HCT116 (cell line): ENCODE measurements at regions not wholly inside any gene's neighbourhood (a gene's known extent, or its start where the extent isn't known, plus 50 kb on each side); places are given as distances from the start of the nearest gene placed in this dataset.

Experiments
- EGR1 ChIP-seq: IDR thresholded peaks from 2 replicates; pipeline ENCODE4 v1.6.1; 2012; ENCODE audit warnings: low read depth
- EZH2 ChIP-seq: fragments of 200-600 bp; sonication (generic); IDR thresholded peaks from 2 replicates; pipeline ENCODE4 v1.6.1; 2017; ENCODE audit warnings: antibody characterized with exemption, mixed run types
- EZH2phosphoT487 ChIP-seq: fragments of 200-600 bp; IDR thresholded peaks from 2 replicates; pipeline ENCODE4 v1.6.1; 2018; ENCODE audit warnings: antibody characterized with exemption, borderline replicate concordance
- JUND ChIP-seq: IDR thresholded peaks from 2 replicates; pipeline ENCODE4 v1.6.1; 2012
- POLR2A ChIP-seq: IDR thresholded peaks from 2 replicates; pipeline ENCODE4 v1.7.0; 2011; ENCODE audit warnings: borderline replicate concordance; ENCODE audit not compliant: insufficient read depth, insufficient read length; ENCODE audit errors: extremely low read depth
- YY1 ChIP-seq: IDR thresholded peaks from 2 replicates; pipeline ENCODE4 v1.6.1; 2011; ENCODE audit warnings: low read length, low read depth, moderate library complexity, mild to moderate bottlenecking; ENCODE audit not compliant: insufficient replicate concordance; ENCODE audit errors: extremely low read depth
- TF ChIP-seq, protein P1 (sequence below), 3 experiments: fragments of 200-600 bp in 1 of 3; sonication (generic) in 1 of 3; IDR thresholded peaks in 2 of 3; conservative IDR thresholded peaks in 1 of 3; 2 replicates each; pipeline ENCODE4 v1.5.1; 2012 to 2017; ENCODE audit warnings: low read depth in 2 of 3, low read length in 2 of 3, antibody characterized with exemption in 1 of 3, borderline replicate concordance in 1 of 3, control low read depth in 1 of 3, mild to moderate bottlenecking in 1 of 3, mixed read lengths in 1 of 3, mixed run types in 1 of 3, moderate library complexity in 1 of 3; ENCODE audit not compliant: insufficient read depth in 1 of 3
- TF ChIP-seq, protein P2 (sequence below): IDR thresholded peaks from 2 replicates; pipeline ENCODE4 v1.6.1; 2012; ENCODE audit warnings: low read depth

DNA sequence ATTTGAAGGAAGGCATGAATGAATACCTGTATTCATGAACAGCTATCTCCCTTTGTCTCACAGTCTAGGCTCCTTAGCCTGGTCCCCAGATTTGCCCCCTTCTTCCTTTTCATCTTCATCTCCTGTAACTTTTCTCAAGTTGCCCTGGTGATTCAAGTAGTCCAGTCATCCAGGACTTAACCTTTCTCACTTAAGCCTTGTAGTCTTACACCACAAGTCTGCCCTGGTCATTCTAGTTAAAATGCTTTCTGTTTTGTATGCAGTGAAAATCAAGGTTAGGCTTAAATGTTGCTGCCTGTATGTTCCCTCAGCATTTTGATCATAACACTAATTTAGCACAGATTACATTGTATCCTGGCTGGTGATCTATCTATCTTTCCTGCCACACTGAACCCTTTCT, 58.5 kb upstream of the SLC7A11 start:
- TF ChIP-seq JUND (no peak), EZH2phosphoT487 (no peak), YY1 (no peak), EZH2 (no peak), POLR2A (no peak), EGR1 (no peak)
- TF ChIP-seq, protein P1, sequence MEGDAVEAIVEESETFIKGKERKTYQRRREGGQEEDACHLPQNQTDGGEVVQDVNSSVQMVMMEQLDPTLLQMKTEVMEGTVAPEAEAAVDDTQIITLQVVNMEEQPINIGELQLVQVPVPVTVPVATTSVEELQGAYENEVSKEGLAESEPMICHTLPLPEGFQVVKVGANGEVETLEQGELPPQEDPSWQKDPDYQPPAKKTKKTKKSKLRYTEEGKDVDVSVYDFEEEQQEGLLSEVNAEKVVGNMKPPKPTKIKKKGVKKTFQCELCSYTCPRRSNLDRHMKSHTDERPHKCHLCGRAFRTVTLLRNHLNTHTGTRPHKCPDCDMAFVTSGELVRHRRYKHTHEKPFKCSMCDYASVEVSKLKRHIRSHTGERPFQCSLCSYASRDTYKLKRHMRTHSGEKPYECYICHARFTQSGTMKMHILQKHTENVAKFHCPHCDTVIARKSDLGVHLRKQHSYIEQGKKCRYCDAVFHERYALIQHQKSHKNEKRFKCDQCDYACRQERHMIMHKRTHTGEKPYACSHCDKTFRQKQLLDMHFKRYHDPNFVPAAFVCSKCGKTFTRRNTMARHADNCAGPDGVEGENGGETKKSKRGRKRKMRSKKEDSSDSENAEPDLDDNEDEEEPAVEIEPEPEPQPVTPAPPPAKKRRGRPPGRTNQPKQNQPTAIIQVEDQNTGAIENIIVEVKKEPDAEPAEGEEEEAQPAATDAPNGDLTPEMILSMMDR (IDR thresholded peaks at IDR 0.05 in 2 of 3, conservative IDR thresholded peaks at IDR 0.05 in 1 of 3; ENCODE audit: borderline replicate concordance in 1 of 3, insufficient read depth in 1 of 3, low read depth in 2 of 3, low read length in 2 of 3) = no peak
- TF ChIP-seq, protein P2, sequence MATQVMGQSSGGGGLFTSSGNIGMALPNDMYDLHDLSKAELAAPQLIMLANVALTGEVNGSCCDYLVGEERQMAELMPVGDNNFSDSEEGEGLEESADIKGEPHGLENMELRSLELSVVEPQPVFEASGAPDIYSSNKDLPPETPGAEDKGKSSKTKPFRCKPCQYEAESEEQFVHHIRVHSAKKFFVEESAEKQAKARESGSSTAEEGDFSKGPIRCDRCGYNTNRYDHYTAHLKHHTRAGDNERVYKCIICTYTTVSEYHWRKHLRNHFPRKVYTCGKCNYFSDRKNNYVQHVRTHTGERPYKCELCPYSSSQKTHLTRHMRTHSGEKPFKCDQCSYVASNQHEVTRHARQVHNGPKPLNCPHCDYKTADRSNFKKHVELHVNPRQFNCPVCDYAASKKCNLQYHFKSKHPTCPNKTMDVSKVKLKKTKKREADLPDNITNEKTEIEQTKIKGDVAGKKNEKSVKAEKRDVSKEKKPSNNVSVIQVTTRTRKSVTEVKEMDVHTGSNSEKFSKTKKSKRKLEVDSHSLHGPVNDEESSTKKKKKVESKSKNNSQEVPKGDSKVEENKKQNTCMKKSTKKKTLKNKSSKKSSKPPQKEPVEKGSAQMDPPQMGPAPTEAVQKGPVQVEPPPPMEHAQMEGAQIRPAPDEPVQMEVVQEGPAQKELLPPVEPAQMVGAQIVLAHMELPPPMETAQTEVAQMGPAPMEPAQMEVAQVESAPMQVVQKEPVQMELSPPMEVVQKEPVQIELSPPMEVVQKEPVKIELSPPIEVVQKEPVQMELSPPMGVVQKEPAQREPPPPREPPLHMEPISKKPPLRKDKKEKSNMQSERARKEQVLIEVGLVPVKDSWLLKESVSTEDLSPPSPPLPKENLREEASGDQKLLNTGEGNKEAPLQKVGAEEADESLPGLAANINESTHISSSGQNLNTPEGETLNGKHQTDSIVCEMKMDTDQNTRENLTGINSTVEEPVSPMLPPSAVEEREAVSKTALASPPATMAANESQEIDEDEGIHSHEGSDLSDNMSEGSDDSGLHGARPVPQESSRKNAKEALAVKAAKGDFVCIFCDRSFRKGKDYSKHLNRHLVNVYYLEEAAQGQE = no peak
